ENCODE measurements at regions not wholly inside any gene's neighbourhood (a gene's known extent, or its start where the extent isn't known, plus 50 kb on each side); places are given as distances from the start of the nearest gene placed in this dataset.

DNA sequence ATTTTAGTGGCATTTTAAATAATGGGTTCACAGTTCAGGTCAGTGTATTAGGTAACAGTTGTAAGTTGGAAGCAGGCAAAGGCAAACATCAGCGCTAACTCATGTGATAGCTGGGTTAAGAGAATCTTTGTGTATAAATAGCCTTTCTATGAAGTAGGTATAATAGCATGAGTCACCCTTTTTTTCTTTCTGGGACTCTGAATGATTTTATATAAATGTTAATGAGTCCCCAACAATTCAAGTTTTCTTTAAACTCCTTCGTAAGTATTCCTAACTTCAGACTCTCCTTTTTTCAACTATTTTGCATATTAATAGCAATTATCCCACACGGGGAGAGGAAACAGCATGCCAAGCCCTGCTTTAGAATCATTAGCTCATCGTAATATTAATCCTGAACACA is 384.3 kb downstream of the PIK3C3 start:
- Histone ChIP-seq H3K79me2 (ENCODE audit: control insufficient read depth, insufficient read depth, low read length) (no peaks in the 10 kb centered on the region), H3K4me3 (ENCODE audit: control insufficient read depth in 2 of 3, extremely low read depth in 1 of 3, insufficient read depth in 2 of 3, low read depth in 1 of 3, low read length in 3 of 3) (no peak overlapping the region), H3K9ac (ENCODE audit: control insufficient read depth, extremely low read depth, insufficient read depth, low read length) (no peak overlapping the region), H3K27ac (ENCODE audit: control insufficient read depth, insufficient read depth, low read length) (no peak overlapping the region), H3K4me1 (ENCODE audit: control insufficient read depth, extremely low read depth, insufficient read depth, low read length) (no peaks in the 10 kb centered on the region), H2AFZ (ENCODE audit: control insufficient read depth, low read length) (no peak overlapping the region), H3K9me3 (ENCODE audit: control insufficient read depth, low read depth, low read length) (no peaks in the 10 kb centered on the region), H3K27me3 (ENCODE audit: control insufficient read depth, extremely low read depth, insufficient read depth, low read length) (no peaks in the 10 kb centered on the region), H3K9me1 (ENCODE audit: control insufficient read depth, extremely low read depth, insufficient read depth, low read length) (no peaks in the 10 kb centered on the region), H4K20me1 (ENCODE audit: control insufficient read depth, extremely low read depth, insufficient read depth, low read length) (no peaks in the 10 kb centered on the region), H3K36me3 (ENCODE audit: control insufficient read depth in 2 of 2, extremely low read depth in 1 of 2, insufficient read depth in 2 of 2, low read length in 2 of 2) (no peaks in the 10 kb centered on the region), H3K4me2 (ENCODE audit: control insufficient read depth, extremely low read depth, insufficient read depth, low read depth, low read length) (no peak overlapping the region)
- DNase-seq (ENCODE audit: low read depth, low spot score), result no peak
- no peak for TF ChIP-seq EZH2 (IDR thresholded peaks at IDR 0.05; ENCODE audit: low read length)
- TF ChIP-seq, protein P1, sequence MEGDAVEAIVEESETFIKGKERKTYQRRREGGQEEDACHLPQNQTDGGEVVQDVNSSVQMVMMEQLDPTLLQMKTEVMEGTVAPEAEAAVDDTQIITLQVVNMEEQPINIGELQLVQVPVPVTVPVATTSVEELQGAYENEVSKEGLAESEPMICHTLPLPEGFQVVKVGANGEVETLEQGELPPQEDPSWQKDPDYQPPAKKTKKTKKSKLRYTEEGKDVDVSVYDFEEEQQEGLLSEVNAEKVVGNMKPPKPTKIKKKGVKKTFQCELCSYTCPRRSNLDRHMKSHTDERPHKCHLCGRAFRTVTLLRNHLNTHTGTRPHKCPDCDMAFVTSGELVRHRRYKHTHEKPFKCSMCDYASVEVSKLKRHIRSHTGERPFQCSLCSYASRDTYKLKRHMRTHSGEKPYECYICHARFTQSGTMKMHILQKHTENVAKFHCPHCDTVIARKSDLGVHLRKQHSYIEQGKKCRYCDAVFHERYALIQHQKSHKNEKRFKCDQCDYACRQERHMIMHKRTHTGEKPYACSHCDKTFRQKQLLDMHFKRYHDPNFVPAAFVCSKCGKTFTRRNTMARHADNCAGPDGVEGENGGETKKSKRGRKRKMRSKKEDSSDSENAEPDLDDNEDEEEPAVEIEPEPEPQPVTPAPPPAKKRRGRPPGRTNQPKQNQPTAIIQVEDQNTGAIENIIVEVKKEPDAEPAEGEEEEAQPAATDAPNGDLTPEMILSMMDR (optimal IDR thresholded peaks at IDR 0.05 in 1 of 3, IDR thresholded peaks at IDR 0.05 in 1 of 3, conservative IDR thresholded peaks at IDR 0.05 in 1 of 3; ENCODE audit: extremely low read depth in 1 of 3, insufficient read depth in 2 of 3, low read length in 3 of 3), result no peak
- FAIRE-seq, result no peak
- dilution Hi-C loops (cut with MboI; ENCODE audit: extremely low pct_ligation_motif_present, low sequenced_read_pairs), result no loop called here

DNA sequence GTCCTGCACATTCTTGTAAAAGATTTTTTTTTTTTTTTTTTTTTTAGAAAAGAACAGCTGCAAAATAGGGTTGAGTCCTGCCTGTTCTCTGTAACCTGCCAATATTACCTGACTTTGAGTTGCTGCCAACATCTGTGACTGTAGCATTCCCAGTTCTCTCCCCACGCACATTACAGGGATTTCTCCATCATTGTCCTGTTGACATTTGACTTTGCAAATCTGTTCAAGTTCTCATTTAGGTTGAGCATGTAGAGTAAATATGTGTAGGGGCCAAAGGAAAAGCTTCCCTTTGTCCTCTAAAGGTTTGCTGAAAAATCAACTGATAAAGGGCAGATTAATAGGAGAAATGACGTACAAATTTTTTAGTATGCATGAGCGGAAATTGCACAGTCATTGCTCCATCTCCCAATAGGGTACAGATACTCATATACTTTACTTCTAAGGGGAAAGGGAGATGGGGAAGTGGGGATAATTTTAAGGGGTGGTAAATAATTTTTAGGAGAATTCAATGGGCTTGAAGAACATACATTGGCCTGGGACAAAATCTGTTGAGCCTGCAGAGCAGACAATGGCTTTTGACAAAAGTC is 385.5 kb downstream of the PIK3C3 start:
- H3K9ac ChIP-seq (ENCODE audit: control insufficient read depth, extremely low read depth, insufficient read depth, low read length), result no peak overlapping the region
- no peaks in the 10 kb centered on the region for H3K27me3 ChIP-seq (ENCODE audit: control insufficient read depth, extremely low read depth, insufficient read depth, low read length)
- no peaks in the 10 kb centered on the region for H3K4me1 ChIP-seq (ENCODE audit: control insufficient read depth, extremely low read depth, insufficient read depth, low read length)
- dilution Hi-C loops (cut with MboI; ENCODE audit: extremely low pct_ligation_motif_present, low sequenced_read_pairs), result no loop called here
- no peaks in the 10 kb centered on the region for H3K9me3 ChIP-seq (ENCODE audit: control insufficient read depth, low read depth, low read length)
- H3K9me1 ChIP-seq (ENCODE audit: control insufficient read depth, extremely low read depth, insufficient read depth, low read length), result no peaks in the 10 kb centered on the region
- no peaks in the 10 kb centered on the region for H3K79me2 ChIP-seq (ENCODE audit: control insufficient read depth, insufficient read depth, low read length)
- TF ChIP-seq, protein P1 (optimal IDR thresholded peaks at IDR 0.05 in 1 of 3, IDR thresholded peaks at IDR 0.05 in 1 of 3, conservative IDR thresholded peaks at IDR 0.05 in 1 of 3; ENCODE audit: extremely low read depth in 1 of 3, insufficient read depth in 2 of 3, low read length in 3 of 3), result no peak
- no peak for TF ChIP-seq EZH2 (IDR thresholded peaks at IDR 0.05; ENCODE audit: low read length)
- H3K4me3 ChIP-seq (ENCODE audit: control insufficient read depth in 2 of 3, extremely low read depth in 1 of 3, insufficient read depth in 2 of 3, low read depth in 1 of 3, low read length in 3 of 3), result no peak overlapping the region
- H4K20me1 ChIP-seq (ENCODE audit: control insufficient read depth, extremely low read depth, insufficient read depth, low read length), result no peaks in the 10 kb centered on the region
- no peak for DNase-seq (ENCODE audit: low read depth, low spot score)
- no peak for FAIRE-seq
- no peak overlapping the region for H2AFZ ChIP-seq (ENCODE audit: control insufficient read depth, low read length)
- no peak overlapping the region for H3K27ac ChIP-seq (ENCODE audit: control insufficient read depth, insufficient read depth, low read length)
- H3K4me2 ChIP-seq (ENCODE audit: control insufficient read depth, extremely low read depth, insufficient read depth, low read depth, low read length), result no peak overlapping the region
- H3K36me3 ChIP-seq (ENCODE audit: control insufficient read depth in 2 of 2, extremely low read depth in 1 of 2, insufficient read depth in 2 of 2, low read length in 2 of 2), result no peaks in the 10 kb centered on the region
